Psoas muscle (tissue), 7 donors: ENCODE measurements at regions not wholly inside any gene's neighbourhood (a gene's known extent, or its start where the extent isn't known, plus 50 kb on each side); places are given as distances from the start of the nearest gene placed in this dataset.

Experiments
- ATAC-seq, 4 donors: fragments of 200-7000 bp; cut with Tn5 transposase; one replicate each; pipeline ENCODE4 v1.9.1; 2020; ENCODE audit warnings: moderate library complexity in 3 of 4, mild to moderate bottlenecking in 2 of 4
- DNase-seq, 2 donors: peaks; one replicate each; pipeline ENCODE4 v3.0.0-alpha.2; 2020
- H3K27ac ChIP-seq: fragments of 200-600 bp; one replicate; pipeline ENCODE4 v1.8.0; 2022
- H3K27me3 ChIP-seq, 3 donors: fragments of 200-600 bp in 1 of 3; one replicate each; pipeline versions ENCODE4 v1.6.1 to v1.8.0; 2013 to 2022; ENCODE audit warnings: low read length in 2 of 3, mild to moderate bottlenecking in 2 of 3, moderate library complexity in 1 of 3; ENCODE audit not compliant: insufficient read depth in 3 of 3
- H3K36me3 ChIP-seq, 2 donors: fragments of 200-600 bp in 1 of 2; one replicate each; pipeline versions ENCODE4 v1.6.1 to v1.8.0; 2013 to 2022; ENCODE audit warnings: low read depth in 1 of 2, mild to moderate bottlenecking in 1 of 2, moderate library complexity in 1 of 2; ENCODE audit not compliant: insufficient read depth in 1 of 2
- H3K4me1 ChIP-seq: fragments of 200-600 bp; one replicate; pipeline ENCODE4 v1.8.0; 2022
- H3K4me3 ChIP-seq: fragments of 200-600 bp; one replicate; pipeline ENCODE4 v1.8.0; 2022; ENCODE audit warnings: mild to moderate bottlenecking
- H3K9me3 ChIP-seq: fragments of 200-600 bp; one replicate; pipeline ENCODE4 v1.8.0; 2022
- WGBS, 3 donors: extraction: QIAGEN DNeasy Blood & Tissue Kit; methylation state at CpG; one replicate each; pipeline versions ENCODE4 v1.1.6 to v1.1.7; 2013; 5-methylcytosine and 5-hydroxymethylcytosine counted together
- intact Hi-C, 2 donors: fragments of 100-400 bp; cut with DNase I; formaldehyde crosslinking; loops; one replicate each; pipeline versions ENCODE4 v1.11.0 to v1.14.2; 2022
- TF ChIP-seq, protein P1 (sequence below): fragments of 200-600 bp; IDR thresholded peaks from one replicate; pipeline ENCODE4 v1.8.0; 2022; ENCODE audit warnings: antibody characterized with exemption
- donor health status: healthy with polysubstance abuse.
- donor health status: DM: no; HTN: no; CAD: no; lungs with moderate emphysema.
- donor health status: Bipolar disorder and iron deficiency.
- donor health status: healthy.
- donor health status: DM: yes; HTN: yes; CAD: no.
- donor health status: DM: no; HTN: no; CAD: no.
- donor health status: DM: yes; HTN: yes; CAD: no.

DNA sequence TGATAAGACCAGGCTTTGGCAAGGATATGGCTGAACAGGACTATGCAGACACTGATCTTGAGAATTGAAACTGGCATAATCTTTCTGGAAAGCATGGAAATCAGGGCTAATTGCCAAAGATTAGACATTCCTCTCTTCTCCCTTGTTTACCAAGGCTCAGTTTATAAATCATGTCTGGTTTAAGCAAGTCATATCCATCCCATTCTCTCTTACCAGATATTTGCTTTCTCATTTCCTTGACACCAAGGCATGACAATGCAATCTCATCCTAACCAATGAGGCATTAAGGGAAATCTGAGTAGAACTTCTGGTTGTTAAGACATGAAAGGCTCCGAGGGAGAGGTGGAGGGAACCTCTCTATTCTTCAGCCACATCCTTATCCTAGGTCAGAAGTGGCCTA, 110.3 kb upstream of the CEP85L start:
- no peak overlapping the region for H3K4me3 ChIP-seq
- no peaks in the 10 kb centered on the region for H3K4me1 ChIP-seq
- H3K27ac ChIP-seq: no peak overlapping the region
- TF ChIP-seq, protein P1, sequence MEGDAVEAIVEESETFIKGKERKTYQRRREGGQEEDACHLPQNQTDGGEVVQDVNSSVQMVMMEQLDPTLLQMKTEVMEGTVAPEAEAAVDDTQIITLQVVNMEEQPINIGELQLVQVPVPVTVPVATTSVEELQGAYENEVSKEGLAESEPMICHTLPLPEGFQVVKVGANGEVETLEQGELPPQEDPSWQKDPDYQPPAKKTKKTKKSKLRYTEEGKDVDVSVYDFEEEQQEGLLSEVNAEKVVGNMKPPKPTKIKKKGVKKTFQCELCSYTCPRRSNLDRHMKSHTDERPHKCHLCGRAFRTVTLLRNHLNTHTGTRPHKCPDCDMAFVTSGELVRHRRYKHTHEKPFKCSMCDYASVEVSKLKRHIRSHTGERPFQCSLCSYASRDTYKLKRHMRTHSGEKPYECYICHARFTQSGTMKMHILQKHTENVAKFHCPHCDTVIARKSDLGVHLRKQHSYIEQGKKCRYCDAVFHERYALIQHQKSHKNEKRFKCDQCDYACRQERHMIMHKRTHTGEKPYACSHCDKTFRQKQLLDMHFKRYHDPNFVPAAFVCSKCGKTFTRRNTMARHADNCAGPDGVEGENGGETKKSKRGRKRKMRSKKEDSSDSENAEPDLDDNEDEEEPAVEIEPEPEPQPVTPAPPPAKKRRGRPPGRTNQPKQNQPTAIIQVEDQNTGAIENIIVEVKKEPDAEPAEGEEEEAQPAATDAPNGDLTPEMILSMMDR: no peak
- 81 to 85% (median 85%) methylated on average over 1 of the region's 1 CpG for WGBS, 3 donors
- no peaks in the 10 kb centered on the region for H3K27me3 ChIP-seq
- DNase-seq: no peak
- intact Hi-C loops: no loop called here
- H3K36me3 ChIP-seq: no peaks in the 10 kb centered on the region
- no peak for ATAC-seq
- H3K9me3 ChIP-seq: no peaks in the 10 kb centered on the region

DNA sequence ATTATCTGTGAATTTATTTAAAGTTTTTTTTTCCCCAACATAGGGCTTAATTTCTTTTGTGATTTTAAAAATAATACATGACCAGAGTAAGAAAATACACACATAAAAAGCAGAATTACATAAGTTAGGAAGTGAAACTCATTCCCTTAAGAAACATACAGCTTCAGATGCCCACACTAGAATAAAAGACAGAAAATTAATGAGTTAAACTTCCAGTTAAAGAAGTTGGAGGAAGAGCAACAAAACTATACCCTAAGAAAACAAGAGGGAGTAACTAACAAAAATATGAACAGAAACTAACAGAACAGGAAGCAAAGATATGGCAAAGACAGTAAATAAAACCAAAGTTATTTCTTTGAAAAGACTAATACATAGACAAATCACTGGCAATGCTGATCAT, 107.6 kb upstream of the CEP85L start:
- no peak overlapping the region for H3K27ac ChIP-seq
- no peaks in the 10 kb centered on the region for H3K4me1 ChIP-seq

DNA sequence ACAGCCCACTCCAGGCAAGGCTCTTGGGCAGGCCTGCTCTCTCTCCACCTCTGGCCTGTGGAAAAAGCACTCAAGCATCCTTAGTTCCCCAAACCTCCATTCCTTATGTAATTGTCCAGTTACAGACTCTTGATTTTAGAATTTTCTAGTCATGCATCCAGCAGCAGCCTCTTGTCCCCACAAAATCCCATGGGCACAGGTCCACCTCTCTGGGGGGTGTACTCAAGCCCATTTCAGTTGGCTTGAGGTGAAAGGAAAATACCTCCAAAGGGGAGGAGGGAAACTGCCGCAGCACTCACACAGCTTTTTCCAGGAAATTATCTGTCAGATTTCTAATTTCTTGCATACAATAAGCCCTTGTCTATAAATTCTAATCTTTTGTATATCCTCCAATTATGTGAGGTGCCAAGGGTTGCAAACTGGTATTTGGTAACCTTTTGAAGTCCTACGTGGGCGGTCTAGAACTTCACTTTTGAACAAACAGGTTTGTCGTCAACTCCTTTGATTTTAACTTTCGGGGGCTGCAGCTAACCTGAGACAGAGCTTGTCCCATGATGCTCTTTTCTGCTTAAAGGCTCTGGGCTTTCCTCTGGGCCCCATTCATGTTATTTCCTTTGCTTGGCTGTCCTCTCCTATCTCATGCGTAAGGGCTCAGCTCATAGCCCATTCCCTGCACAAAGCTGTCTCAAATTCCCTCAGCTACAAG, 104.7 kb upstream of the CEP85L start:
- no peak overlapping the region for H3K4me3 ChIP-seq
- no peak overlapping the region for H3K27ac ChIP-seq
- no peaks in the 10 kb centered on the region for H3K4me1 ChIP-seq
- intact Hi-C loops: no loop called here
- 89 to 91% (median 89%) methylated on average over 6 of the region's 6 CpGs for WGBS, 3 donors
- H3K27me3 ChIP-seq: no peaks in the 10 kb centered on the region
- no peak for ATAC-seq
- TF ChIP-seq, protein P1: no peak
- no peak for DNase-seq
- no peaks in the 10 kb centered on the region for H3K36me3 ChIP-seq
- no peaks in the 10 kb centered on the region for H3K9me3 ChIP-seq

More for the DNA sequence above, 107.6 kb upstream of the CEP85L start:
- H3K27me3 ChIP-seq: no peaks in the 10 kb centered on the region
- no peaks in the 10 kb centered on the region for H3K36me3 ChIP-seq
- TF ChIP-seq, protein P1: no peak
- DNase-seq: no peak
- no peak overlapping the region for H3K4me3 ChIP-seq
- intact Hi-C loops: no loop called here
- H3K9me3 ChIP-seq: no peaks in the 10 kb centered on the region
- no peak for ATAC-seq

DNA sequence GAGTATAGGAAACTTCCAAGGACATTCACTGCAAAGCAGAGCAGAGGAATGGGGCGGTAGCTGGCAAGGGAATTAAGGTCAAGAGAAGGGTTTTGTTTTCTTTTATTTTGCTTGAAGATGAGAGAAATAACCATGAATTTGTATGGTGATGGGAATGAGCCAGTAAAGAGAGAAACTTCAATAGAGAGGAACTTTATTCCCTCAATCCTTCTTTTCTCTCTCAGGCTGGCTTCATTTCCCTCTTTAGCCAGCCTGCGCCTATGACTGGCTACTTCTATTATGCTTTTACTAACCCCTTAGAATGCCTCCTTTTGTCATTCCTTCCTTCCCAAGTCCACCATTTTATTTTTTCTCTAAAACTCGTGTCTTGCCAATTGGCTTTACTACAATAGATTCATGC, 101.4 kb upstream of the CEP85L start:
- H3K4me1 ChIP-seq: peaks cover 12% of the 10 kb centered on the region
- WGBS, 3 donors: 62 to 77% (median 73%) methylated on average over 3 of the region's 3 CpGs
- no peak overlapping the region for H3K27ac ChIP-seq
- TF ChIP-seq, protein P1: no peak
- ATAC-seq (no peak), DNase-seq (no peak)
- H3K4me3 ChIP-seq: no peak overlapping the region
- no peaks in the 10 kb centered on the region for H3K36me3 ChIP-seq
- intact Hi-C loops: no loop called here
- H3K27me3 ChIP-seq: no peaks in the 10 kb centered on the region
- H3K9me3 ChIP-seq: no peaks in the 10 kb centered on the region

DNA sequence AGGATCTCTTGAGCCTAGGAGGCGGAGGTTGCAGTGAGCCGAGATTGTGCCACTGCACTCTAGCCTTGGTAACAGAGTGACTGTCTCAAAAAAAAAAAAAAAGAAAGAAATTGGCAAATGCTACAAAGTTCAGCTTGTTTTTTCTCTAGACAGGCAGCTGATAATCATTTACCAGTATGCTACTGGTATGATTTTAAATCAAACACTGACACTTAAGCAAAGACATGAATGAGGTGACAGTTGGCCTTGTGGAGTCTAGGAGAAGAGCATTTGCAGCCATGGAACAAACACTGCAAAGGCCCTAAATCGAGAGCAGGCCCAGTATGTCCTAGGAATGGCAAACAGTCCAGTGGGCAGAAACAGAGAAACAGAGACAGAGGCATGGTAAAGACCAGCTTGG, 99.7 kb upstream of the CEP85L start:
- Histone ChIP-seq H3K27me3 (no peaks in the 10 kb centered on the region), H3K4me3 (no peak overlapping the region), H3K27ac (no peak overlapping the region), H3K9me3 (no peaks in the 10 kb centered on the region), H3K4me1 (peaks cover 27% of the 10 kb centered on the region), H3K36me3 (no peaks in the 10 kb centered on the region)
- no peak for DNase-seq
- TF ChIP-seq, protein P1: no peak
- 86 to 94% (median 90%) methylated on average over 3 of the region's 3 CpGs for WGBS, 3 donors
- no peak for ATAC-seq
- intact Hi-C loops: no loop called here
